Stimulated activated naive B cell treated with anti-CD40 and anti-IgM and Interleukin-4, amounts not matched to agents 10 μg/mL and 1 μg/mL and 100 μg/mL, for 72 hours (primary cell): ENCODE measurements at regions not wholly inside any gene's neighbourhood (a gene's known extent, or its start where the extent isn't known, plus 50 kb on each side); places are given as distances from the start of the nearest gene placed in this dataset.
"Not testable (repeated sequence)": the region's sequence is repeated elsewhere in the genome, so short reads cannot be mapped to it uniquely, and the experiment has no call there.

Source experiments
- ATAC-seq, 2 donors: fragments of 150-1000 bp; cut with Tn5 transposase; replicated peaks; 2 replicates each; pipeline ENCODE4 v1.10.0; 2021; ENCODE audit warnings: moderate library complexity in 1 of 2
- DNase-seq: peaks from one replicate; pipeline ENCODE4 v3.0.0; 2021
- H3K27ac Mint-ChIP-seq: one replicate; pipeline ENCODE4 v1.8.0; 2022; ENCODE audit warnings: mild to moderate bottlenecking, mixed read lengths
- H3K27me3 Mint-ChIP-seq, 2 donors: one replicate each; pipeline ENCODE4 v1.8.0; 2022; ENCODE audit warnings: mixed read lengths in 2 of 2
- H3K36me3 Mint-ChIP-seq, 2 donors: one replicate each; pipeline ENCODE4 v1.8.0; 2022; ENCODE audit warnings: mixed read lengths in 2 of 2, mild to moderate bottlenecking in 1 of 2
- H3K4me1 Mint-ChIP-seq, 2 donors: one replicate each; pipeline ENCODE4 v1.8.0; 2022; ENCODE audit warnings: mixed read lengths in 2 of 2, mild to moderate bottlenecking in 1 of 2
- H3K4me3 Mint-ChIP-seq, 2 donors: one replicate each; pipeline ENCODE4 v1.8.0; 2022; ENCODE audit warnings: mild to moderate bottlenecking in 2 of 2, mixed read lengths in 2 of 2, moderate library complexity in 1 of 2
- H3K9me3 Mint-ChIP-seq, 2 donors: one replicate each; pipeline ENCODE4 v1.8.0; 2022; ENCODE audit warnings: mixed read lengths in 2 of 2, mild to moderate bottlenecking in 1 of 2

- not testable (repeated sequence) for H3K27ac Mint-ChIP-seq, DNase-seq, H3K4me1 Mint-ChIP-seq, H3K9me3 Mint-ChIP-seq, ATAC-seq, H3K4me3 Mint-ChIP-seq, H3K27me3 Mint-ChIP-seq, H3K36me3 Mint-ChIP-seq
Observed at GRCh38 chr16:18127033-18127432, 209.5 kb downstream of the NPIPA8 start.

GRCh38 chr16:18119092-18119491, 217.4 kb downstream of the NPIPA8 start:
- DNase-seq, H3K27me3 Mint-ChIP-seq, H3K36me3 Mint-ChIP-seq, H3K9me3 Mint-ChIP-seq, H3K4me3 Mint-ChIP-seq, H3K4me1 Mint-ChIP-seq, H3K27ac Mint-ChIP-seq, ATAC-seq: not testable (repeated sequence)

- not testable (repeated sequence) for ATAC-seq, H3K27me3 Mint-ChIP-seq, H3K4me3 Mint-ChIP-seq, H3K36me3 Mint-ChIP-seq, H3K27ac Mint-ChIP-seq, H3K9me3 Mint-ChIP-seq, H3K4me1 Mint-ChIP-seq, DNase-seq
Observed at GRCh38 chr16:18118684-18119083, 217.9 kb downstream of the NPIPA8 start.

- not testable (repeated sequence) for H3K36me3 Mint-ChIP-seq, H3K4me1 Mint-ChIP-seq, DNase-seq, H3K9me3 Mint-ChIP-seq, ATAC-seq, H3K27ac Mint-ChIP-seq, H3K4me3 Mint-ChIP-seq, H3K27me3 Mint-ChIP-seq
Observed at GRCh38 chr16:18118071-18118470, 218.5 kb downstream of the NPIPA8 start.

- H3K9me3 Mint-ChIP-seq, H3K36me3 Mint-ChIP-seq: not testable (repeated sequence)
Observed at GRCh38 chr16:18104412-18104811, 232.1 kb downstream of the NPIPA8 start.

GRCh38 chr16:18101077-18101476, 235.5 kb downstream of the NPIPA8 start:
- ATAC-seq, H3K27me3 Mint-ChIP-seq, H3K4me1 Mint-ChIP-seq, H3K27ac Mint-ChIP-seq, DNase-seq, H3K4me3 Mint-ChIP-seq, H3K9me3 Mint-ChIP-seq, H3K36me3 Mint-ChIP-seq: not testable (repeated sequence)

More at GRCh38 chr16:18104412-18104811, 232.1 kb downstream of the NPIPA8 start:
- not testable (repeated sequence) for ATAC-seq, H3K27ac Mint-ChIP-seq, H3K4me3 Mint-ChIP-seq, H3K27me3 Mint-ChIP-seq, DNase-seq, H3K4me1 Mint-ChIP-seq

GRCh38 chr16:18092605-18093004, 243.9 kb downstream of the NPIPA8 start:
- not testable (repeated sequence) for H3K27ac Mint-ChIP-seq, H3K9me3 Mint-ChIP-seq, H3K27me3 Mint-ChIP-seq, H3K36me3 Mint-ChIP-seq, DNase-seq, H3K4me1 Mint-ChIP-seq, H3K4me3 Mint-ChIP-seq
- peak; percentile 29 to 47 for ATAC-seq

- ATAC-seq, H3K27ac Mint-ChIP-seq: not testable (repeated sequence)
Observed at GRCh38 chr16:18080658-18081363, 255.7 kb downstream of the NPIPA8 start.

GRCh38 chr16:18077910-18078309, 258.6 kb downstream of the NPIPA8 start:
- not testable (repeated sequence) for H3K4me1 Mint-ChIP-seq, H3K36me3 Mint-ChIP-seq, H3K27ac Mint-ChIP-seq, ATAC-seq, H3K4me3 Mint-ChIP-seq, H3K27me3 Mint-ChIP-seq, DNase-seq, H3K9me3 Mint-ChIP-seq

More at GRCh38 chr16:18080658-18081363, 255.7 kb downstream of the NPIPA8 start:
- not testable (repeated sequence) for H3K4me3 Mint-ChIP-seq, H3K36me3 Mint-ChIP-seq, H3K9me3 Mint-ChIP-seq, DNase-seq, H3K4me1 Mint-ChIP-seq, H3K27me3 Mint-ChIP-seq

GRCh38 chr16:18072161-18072560, 264.4 kb downstream of the NPIPA8 start:
- H3K36me3 Mint-ChIP-seq = no peaks in the 10 kb centered on the region
- no peak overlapping the region for H3K4me3 Mint-ChIP-seq
- peaks cover 0 to 5% of the 10 kb centered on the region in 2 donors for H3K27me3 Mint-ChIP-seq
- H3K27ac Mint-ChIP-seq = no peak overlapping the region
- DNase-seq (no peak), ATAC-seq (no peak)
- peaks cover 4% of the 10 kb centered on the region in 2 donors for H3K9me3 Mint-ChIP-seq
- H3K4me1 Mint-ChIP-seq = no peaks in the 10 kb centered on the region

GRCh38 chr16:18069683-18070082, 266.9 kb downstream of the NPIPA8 start:
- Mint-ChIP-seq H3K4me3 (no peak overlapping the region), H3K4me1 (no peaks in the 10 kb centered on the region), H3K27ac (no peak overlapping the region), H3K9me3 (peaks cover 4 to 9% of the 10 kb centered on the region in 2 donors), H3K36me3 (no peaks in the 10 kb centered on the region), H3K27me3 (peaks cover 0 to 10% of the 10 kb centered on the region in 2 donors)
- no peak for ATAC-seq
- DNase-seq = no peak

GRCh38 chr16:18068477-18068876, 268.1 kb downstream of the NPIPA8 start:
- ATAC-seq = no peak
- no peak for DNase-seq
- H3K9me3 Mint-ChIP-seq = peaks cover 4 to 9% of the 10 kb centered on the region in 2 donors
- no peak overlapping the region for H3K4me3 Mint-ChIP-seq
- H3K4me1 Mint-ChIP-seq = no peaks in the 10 kb centered on the region
- H3K27me3 Mint-ChIP-seq = peaks cover 0 to 10% of the 10 kb centered on the region in 2 donors
- no peak overlapping the region for H3K27ac Mint-ChIP-seq
- no peaks in the 10 kb centered on the region for H3K36me3 Mint-ChIP-seq

- peaks cover 0 to 14% of the 10 kb centered on the region in 2 donors for H3K9me3 Mint-ChIP-seq
- H3K36me3 Mint-ChIP-seq = no peaks in the 10 kb centered on the region
- ATAC-seq (no peak), DNase-seq (no peak)
- no peak overlapping the region for H3K4me3 Mint-ChIP-seq
- no peaks in the 10 kb centered on the region for H3K4me1 Mint-ChIP-seq
- no peak overlapping the region for H3K27ac Mint-ChIP-seq
- H3K27me3 Mint-ChIP-seq = peaks cover 14 to 17% of the 10 kb centered on the region in 2 donors
Observed at GRCh38 chr16:18062713-18063112, 273.8 kb downstream of the NPIPA8 start.

GRCh38 chr16:18060351-18060750, 276.2 kb downstream of the NPIPA8 start:
- H3K27ac Mint-ChIP-seq = no peak overlapping the region
- ATAC-seq (no peak), DNase-seq (no peak)
- H3K36me3 Mint-ChIP-seq = no peaks in the 10 kb centered on the region
- peaks cover 15 to 17% of the 10 kb centered on the region in 2 donors for H3K27me3 Mint-ChIP-seq
- H3K4me1 Mint-ChIP-seq = no peaks in the 10 kb centered on the region
- H3K4me3 Mint-ChIP-seq = no peak overlapping the region
- peaks cover 0 to 9% of the 10 kb centered on the region in 2 donors for H3K9me3 Mint-ChIP-seq

GRCh38 chr16:18059577-18059976, 277.0 kb downstream of the NPIPA8 start:
- ATAC-seq = no peak

More at GRCh38 chr16:18059577-18059976, 277.0 kb downstream of the NPIPA8 start:
- DNase-seq = no peak
- H3K4me3 Mint-ChIP-seq = no peak overlapping the region
- no peak overlapping the region for H3K27ac Mint-ChIP-seq
- H3K4me1 Mint-ChIP-seq = no peaks in the 10 kb centered on the region
- no peaks in the 10 kb centered on the region for H3K36me3 Mint-ChIP-seq
- H3K9me3 Mint-ChIP-seq = peaks cover 0 to 7% of the 10 kb centered on the region in 2 donors
- H3K27me3 Mint-ChIP-seq = peaks cover 10 to 17% of the 10 kb centered on the region in 2 donors
